CD4-positive, alpha-beta T cell treated with Interleukin-15 for 1 hour (primary cell): ENCODE measurements at regions not wholly inside any gene's neighbourhood (a gene's known extent, or its start where the extent isn't known, plus 50 kb on each side); places are given as distances from the start of the nearest gene placed in this dataset.
"Not testable (repeated sequence)": the region's sequence is repeated elsewhere in the genome, so short reads cannot be mapped to it uniquely, and the experiment has no call there.

Experiments
- DNase-seq: peaks from one replicate; pipeline ENCODE4 v3.0.0-alpha.2; 2020

DNA sequence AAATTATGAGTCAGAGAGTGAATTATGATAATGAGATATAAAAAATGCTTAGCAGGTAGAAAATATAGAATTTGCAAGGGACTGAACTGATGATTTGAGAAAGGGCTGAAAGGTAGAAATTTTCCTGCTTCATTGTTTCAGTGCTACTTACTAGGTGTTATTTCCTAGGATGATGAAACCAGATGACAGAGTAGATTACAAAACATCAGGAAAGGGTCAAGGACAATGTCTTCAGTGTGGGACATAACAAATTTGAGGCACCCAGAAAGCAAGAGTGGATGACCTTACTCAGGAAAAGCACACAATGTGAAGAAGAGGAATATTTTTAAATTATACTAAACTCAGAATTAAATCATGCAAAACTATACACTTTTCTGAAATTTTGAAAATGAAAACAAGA is 102.1 kb downstream of the SHCBP1 start:
- no peak for DNase-seq

DNA sequence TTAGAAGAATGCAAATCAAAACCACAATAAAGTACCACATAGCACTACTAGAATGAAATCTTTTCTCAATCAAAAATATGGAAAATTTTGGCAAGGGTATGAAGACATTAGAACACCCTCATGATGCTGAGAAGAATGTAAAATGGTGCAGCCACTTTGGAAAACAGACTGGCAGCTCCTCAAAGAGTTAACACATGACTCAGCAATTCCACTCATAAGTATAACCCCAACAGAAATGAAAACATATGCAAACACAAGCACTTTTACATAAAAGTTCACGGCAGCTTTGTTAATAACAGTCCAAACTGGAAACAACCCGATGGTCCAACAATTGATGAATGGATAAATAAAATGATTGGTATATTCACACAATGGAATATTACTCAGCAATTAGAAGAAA is 124.5 kb downstream of the SHCBP1 start:
- DNase-seq: no peak

DNA sequence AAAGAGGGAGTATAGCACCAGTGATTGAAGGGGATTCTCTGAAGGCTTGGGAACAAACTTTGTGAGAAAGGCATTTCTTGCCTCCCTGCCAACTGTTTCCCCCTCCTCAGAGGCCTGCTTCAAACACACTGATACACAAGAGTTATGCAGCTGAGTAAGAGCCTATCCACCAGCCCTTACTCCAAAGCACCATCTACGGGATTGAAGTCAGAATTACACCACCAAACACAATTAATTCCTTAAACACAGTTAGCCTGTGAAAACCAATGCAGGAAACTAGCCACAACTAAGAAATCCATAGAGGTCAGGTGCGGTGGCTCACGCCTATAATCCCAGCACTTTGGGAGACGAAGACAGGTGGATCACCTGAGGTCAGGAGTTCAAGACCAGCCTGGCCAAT is 138.3 kb downstream of the SHCBP1 start:
- DNase-seq: no peak

DNA sequence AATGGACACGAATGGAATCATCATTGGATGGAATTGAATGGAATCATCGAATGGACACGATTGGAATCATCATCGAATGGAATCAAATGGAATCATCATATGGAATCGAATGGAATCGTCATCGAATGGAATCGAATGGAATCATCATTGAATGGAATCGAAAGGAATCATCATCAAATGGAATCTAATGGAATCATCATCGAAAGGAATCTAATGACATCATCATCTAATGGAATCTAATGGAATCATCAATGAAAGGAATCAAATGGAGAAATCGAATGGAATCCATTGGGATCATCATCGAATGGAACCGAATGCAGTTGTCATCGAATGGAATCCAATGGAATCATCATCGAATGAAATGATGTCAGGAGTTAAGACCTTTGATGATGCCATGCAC is 154.9 kb downstream of the SHCBP1 start:
- no peak for DNase-seq

DNA sequence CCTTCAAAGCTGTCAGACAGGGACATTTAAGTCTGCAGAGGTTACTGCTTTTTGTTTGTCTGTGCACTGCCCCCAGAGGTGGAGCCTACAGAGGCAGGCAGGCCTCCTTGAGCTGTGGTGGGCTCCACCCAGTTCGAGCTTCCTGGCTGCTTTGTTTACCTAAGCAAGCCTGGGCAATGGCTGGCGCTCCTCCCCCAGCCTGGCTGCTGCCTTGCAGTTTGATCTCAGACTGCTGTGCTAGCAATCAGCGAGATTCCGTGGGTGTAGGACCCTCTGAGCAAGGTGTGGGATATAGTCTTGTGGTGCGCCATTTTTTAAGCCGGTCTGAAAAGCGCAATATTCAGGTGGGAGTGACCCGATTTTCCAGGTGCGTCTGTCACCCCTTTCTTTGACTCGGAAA is 166.4 kb downstream of the SHCBP1 start:
- not testable (repeated sequence) for DNase-seq

DNA sequence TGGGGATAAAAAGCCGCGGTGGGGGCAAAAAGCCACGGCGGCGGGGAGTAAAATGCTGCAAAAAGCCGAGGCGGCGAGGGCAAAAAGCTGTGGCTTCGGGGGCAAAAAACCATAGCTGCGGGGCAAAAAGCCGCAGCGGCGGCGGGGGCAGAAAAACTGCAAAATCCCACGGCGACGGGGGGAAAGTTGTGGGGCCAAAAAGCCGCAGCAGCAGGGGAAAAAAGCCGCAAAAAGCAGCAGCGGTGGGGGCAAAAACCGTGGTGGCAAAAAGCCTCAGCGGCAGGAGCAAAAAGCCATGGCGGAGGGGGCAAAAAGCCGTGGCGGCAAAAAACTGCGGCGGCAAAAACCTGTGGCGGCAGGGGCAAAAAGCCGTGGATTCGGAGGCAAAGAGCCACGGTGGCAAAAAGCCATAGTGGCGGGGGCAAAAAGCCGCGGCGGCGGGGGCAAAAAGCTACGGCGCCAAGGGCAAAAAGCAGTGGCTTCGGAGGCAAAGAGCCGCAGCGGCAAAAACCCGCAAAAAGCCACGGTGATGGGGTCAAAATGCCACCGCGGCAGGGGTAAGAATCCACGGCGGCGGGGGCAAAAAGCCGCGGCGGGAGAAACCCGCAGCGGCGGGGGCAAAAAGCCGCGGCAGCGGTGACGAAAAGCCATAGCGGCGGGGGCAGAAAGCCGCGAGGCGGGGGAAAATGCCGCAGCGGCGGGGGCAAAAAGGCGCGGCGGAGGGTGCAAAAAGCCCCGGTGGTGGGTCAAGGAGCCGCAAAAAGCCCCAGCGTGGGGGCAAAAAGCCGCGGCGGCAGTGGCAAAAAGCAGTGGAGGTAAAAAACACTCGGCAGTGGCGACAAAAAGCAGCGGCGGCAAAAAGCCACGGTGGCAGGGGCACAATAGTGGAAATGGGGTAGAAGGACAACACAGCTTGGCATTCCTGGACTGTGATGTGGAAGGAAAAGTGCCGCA is 192.8 kb downstream of the SHCBP1 start:
- no peak for DNase-seq

DNA sequence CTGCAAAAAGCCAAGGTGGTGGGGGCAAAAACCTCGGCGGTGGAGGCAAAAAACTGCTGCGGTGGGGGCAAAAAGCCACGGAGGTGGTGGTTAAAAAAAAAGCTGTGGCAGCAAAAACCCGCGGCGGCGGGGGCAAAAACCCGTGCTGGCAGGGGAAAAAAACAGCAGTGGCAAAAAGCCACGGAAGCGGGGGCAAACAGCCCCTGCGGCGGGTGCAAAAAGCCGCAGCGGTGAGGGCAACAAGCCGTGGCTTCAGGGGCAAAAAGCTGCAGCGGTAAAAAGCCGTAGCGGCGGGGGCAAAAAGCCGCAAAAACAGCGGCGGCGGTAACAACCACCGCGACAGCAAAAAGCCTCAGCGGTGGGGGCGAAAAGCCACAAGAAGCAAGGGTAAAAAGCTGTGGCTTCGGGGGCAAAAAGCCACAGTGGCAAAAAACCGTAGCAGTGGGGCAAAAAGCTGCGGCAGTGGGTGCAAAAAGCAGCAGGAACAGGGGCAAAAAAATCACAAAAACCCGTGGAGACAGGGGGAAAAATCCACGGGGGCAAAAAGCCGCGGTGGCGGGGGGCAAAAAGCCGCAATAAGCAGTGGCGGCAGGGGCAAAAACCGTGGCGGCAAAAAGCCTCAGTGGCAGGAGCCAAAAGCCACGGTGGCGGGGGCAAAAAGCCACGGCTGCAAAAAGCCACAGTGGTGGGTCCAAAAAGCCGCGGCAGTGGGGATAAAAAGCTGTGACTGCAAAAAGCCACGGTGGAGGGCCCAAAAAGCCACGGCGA is 193.7 kb downstream of the SHCBP1 start:
- DNase-seq: no peak

DNA sequence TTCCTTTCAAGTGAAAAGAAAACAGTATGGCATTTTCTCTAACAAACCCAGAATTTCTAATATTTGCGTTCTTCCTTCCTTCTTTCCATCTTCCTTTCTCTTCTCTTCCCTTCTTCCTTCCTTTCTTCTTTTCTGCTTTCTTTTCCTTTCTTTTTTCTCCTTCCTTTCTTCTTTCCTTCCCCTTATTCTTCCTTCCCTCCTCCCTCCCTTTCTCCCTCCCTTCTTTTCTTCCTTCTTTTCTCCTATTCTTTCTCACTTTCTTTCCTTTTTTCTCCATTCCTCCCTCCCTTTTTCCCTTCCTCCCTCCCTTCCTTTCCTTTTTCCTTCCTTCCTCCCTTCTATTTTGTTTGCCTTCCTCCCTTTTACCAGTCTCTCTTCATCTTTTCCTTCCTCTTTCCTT is 194.8 kb downstream of the SHCBP1 start:
- DNase-seq: no peak

DNA sequence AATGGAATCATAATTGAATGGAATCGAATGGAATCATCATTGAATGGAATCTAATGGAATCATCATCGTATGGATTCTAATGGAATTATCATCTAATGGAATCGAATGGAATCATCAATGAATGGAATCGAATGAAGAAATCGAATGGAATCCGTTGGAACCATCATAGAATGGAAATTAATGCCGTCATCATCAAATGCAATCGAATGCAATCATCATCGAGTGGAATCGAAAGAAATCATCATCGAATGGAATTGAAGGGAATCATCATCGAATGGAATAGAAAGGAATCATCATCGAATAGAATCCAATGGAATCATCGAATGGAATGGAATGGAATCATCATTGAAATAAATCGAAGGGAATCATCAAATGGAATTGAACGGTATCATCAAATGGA is 217.2 kb downstream of the SHCBP1 start:
- no peak for DNase-seq

DNA sequence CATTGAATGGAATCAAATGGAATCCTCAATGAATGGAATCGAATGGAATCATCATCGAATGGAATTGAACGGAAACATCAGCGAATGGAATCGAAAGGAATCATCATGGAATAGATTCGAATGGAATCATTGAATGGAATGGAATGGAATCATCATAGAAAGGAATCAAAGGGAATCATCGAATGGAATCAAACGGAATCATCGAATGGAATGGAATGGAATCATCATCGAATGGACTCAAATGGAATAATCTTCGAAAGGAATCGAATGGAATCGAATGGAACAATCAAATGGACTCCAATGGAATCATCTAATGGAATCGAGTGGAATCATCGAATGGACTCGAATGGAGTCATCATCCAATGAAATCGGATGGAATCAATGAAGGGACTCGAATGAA is 222.6 kb downstream of the SHCBP1 start:
- peak; percentile 42 for DNase-seq

DNA sequence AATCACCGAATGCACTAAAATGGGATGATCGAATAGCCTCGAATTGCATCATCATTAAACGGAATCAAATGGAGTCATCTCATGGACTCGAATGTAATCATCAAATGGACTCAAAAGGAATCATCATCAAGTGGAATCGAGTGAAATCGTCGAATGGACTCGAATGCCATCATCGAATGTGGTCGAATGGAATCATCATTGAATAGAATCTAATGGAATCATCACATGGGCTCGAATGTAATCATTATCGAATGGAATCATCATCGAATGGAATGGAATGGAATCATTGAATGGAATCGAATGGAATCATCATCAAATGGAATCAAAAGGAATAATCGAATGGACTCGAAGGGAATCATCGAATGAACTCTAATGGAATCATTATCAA is 224.3 kb downstream of the SHCBP1 start:
- DNase-seq: not testable (repeated sequence)

DNA sequence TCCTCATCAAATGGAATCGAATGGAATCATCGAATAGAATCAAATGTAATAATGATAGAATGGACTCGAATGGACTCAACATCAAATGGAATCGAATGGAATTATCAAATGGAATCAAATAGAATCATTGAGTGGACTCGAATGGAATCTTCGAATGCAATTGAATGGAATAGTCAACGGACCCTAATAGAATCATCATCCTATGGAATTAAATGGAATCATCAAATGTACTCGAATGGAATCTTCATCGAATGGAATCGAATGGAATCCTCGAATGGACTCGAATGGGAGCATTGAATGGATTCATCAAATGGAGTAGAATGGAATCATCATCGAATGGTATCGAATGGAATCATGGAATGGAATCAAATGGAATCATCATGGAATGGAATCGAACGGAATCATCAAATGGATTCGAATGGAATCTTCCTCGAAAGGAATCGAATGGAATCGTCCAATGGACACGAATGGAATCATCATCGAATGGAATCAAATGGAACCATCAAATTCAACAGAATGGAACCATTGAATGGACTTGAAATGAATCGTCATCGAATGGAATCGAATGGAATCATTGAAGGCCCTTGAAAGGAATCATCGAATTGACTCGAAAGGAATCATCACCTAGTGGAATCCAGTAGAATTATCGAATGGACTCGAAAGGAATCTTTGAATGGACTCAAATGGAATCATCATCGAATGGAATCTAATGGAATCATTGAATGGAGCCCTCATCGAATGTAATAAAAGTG is 224.9 kb downstream of the SHCBP1 start:
- DNase-seq: not testable (repeated sequence)

DNA sequence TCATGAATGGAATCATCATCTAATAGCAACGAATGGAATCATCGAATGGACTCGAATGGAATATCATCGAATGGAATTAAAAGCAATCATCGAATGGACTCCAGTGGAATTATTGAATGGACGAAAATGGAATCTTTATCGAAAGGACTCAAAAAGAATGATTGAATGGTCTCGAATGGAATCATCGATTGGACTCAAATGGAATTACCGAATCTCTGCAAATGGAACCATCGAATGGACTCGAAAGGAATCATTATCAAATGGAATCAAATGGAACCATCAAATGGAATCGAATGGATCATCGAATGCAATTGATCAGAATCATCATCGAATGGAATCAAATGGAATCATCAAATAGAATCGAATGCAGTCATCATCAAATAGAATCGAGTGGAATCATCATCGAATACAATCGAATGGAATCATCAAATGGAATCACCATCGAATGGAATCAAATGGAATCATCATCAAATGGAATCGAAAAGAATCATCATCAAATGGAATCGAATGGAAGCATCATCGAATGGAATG is 225.7 kb downstream of the SHCBP1 start:
- not testable (repeated sequence) for DNase-seq

DNA sequence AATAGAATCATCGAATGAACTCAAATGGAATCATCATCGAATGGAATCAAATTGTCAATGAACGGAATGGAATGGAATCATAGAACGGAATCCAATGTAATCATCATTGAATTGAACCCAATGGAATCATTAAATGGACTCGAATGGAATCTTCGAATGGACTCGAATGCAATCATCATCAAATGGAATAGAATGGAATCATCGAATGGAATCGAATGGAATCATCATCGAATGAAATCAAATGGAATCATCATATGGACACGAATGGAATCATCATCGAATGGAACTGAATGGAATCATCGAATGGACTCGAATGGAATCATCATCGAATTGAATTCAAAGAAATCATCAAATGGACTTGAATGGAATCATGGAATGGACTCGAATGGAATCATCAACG is 226.2 kb downstream of the SHCBP1 start:
- not testable (repeated sequence) for DNase-seq

DNA sequence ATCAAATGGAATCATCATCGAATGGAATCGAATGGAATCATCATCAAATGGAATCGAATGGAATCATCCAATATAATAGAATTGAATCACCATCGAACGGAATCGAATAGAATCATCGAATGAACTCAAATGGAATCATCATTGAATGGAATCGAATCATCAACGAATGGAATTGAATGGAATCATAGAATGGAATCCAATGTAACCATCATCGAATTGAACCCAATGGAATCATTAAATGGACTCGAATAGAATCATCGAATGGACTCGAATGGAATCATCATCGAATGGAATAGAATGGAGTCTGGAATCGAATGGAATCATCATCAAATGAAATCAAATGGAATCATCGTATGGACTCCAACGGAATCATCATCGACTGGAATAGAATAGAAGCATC is 227.0 kb downstream of the SHCBP1 start:
- DNase-seq: not testable (repeated sequence)

DNA sequence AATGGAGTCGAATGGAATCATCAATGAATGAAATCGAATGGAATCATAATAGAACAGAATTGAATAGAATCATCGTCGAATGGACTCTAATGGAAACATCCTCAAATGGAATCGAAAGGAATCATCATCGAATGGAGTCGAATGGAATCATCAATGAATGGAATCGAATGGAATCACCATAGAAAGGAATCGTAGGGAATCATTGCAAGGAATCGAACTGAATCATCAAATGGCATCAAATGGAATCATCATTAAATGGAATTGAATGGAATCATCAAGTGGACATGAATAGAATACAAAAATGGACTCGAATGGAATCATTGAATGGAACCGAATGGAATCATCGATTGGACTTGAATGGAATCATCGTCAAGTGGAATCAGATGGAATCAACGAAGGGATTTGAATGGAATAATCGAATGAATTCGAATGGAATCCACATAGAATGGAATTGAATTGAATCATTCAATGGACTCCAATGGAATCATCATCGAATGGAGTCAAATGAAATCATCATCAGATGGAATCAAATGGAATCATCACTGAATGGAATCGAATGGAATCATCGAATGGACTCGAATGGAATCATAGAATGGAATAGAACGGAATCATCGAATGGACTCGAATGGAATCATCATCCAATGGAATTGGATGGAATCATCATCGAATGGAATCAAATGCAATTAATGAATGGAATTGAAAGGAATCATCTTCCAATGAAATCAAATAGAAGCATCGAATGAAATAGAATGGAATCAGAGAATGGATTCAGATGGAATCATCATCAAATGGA is 228.1 kb downstream of the SHCBP1 start:
- not testable (repeated sequence) for DNase-seq

DNA sequence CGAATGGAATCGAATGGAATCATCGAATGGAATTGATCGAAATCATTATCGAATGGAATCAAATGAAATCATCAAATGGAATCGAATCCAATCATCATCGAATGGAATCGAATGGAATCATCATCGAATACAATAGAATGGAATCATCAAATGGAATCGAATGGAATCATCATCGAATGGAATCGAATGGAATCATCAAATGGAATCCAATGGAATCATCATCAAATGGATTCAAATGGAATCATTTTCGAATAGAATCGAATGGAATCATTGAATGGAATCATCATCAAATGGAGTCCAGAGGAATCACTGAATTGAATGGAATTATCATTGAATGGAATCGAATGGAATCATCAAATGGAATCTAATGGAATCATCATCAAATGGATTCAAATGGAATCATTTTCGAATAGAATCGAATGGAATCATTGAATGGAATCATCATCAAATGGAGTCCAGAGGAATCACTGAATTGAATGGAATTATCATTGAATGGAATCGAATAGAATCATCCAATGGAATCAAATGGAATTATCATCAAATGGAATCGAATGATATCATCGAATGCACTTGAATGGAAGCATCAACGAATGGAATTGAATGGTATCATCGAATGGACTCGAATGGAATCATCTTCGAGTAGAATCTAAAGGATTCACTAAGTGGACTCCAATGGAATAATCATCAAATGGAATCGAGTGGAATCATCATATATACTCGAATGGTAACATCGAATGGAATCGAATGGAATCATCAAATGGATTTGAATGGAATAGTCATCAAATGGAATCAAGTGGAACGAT is 230.3 kb downstream of the SHCBP1 start:
- DNase-seq: peak; percentile 28

DNA sequence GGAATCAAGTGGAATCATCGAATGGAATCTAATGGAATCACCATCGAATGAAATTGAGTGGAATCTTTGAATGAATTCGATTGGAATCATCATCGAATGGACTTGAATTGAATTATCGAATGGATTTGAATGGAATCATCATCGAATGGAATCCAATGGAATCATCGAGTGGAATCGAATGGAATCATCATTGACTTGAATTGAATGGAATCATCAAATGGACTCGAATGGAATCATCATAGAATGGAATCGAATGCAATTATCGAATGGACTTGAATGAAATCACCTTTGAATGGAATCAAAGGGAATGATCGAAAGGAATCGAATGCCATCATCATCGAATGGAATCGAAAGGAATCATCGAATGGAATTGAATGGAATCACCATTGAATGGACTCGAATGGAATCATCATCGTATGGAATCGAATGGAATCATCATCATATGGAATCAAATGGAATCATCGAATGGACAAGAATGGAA is 231.6 kb downstream of the SHCBP1 start:
- peak; percentile 63 for DNase-seq

DNA sequence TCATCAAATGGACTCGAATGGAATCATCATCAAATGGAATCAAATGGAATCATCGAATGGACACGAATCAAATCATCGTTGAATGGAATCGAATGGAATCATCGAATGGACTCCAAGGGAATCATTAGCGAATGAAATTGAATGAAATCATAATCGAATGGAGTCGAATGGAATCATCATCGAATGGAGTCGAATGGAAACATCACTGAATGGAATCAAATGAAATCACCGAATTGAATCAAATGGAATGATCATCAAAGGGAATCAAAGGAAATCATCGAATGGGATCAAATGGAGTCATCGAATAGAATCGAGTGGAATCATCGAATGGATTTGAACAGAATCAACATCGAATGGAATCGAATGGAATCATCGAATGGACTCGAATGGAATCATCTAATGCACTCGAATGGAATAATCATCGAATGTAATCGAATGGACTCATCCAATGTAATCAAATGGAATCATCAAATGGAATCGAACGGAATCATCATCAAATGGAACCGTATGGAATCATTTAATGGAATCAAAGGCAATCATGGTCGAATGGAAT is 232.2 kb downstream of the SHCBP1 start:
- not testable (repeated sequence) for DNase-seq

DNA sequence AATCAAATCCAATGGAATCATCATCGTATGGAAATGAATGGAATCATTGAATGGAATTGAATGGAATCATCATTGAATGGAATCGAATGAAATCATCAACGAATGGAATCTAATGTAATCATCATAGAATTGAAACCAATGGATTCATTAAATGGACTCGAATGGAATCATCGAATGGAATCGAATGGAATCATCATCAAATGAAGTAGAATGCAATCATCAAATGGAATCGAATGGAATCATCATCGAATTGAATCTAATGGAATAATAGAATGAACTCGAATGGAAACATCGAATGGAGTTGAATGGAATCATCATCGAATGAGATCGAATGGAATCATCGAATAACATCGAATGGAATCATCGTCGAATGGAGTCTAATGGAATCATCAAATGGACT is 232.8 kb downstream of the SHCBP1 start:
- DNase-seq: not testable (repeated sequence)

DNA sequence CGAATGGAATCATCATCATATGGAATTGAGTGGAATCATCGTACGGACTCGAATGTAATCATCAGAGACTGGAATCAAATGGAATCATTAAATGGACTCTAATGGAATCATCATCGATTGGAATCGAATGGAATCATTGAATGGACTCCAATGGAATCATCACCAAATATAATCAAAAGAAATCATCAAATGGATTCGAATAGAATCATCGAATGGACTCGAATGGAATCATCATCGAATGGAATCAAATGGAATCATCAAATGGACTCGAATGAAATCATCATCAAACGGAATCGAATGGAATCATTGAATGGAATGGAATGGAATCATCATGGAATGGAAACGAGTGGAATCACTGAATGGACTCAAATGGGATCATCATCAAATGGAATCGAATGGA is 233.5 kb downstream of the SHCBP1 start:
- DNase-seq: peak; percentile 47
